GM21367 (cell line): ENCODE measurements at regions not wholly inside any gene's neighbourhood (a gene's known extent, or its start where the extent isn't known, plus 50 kb on each side); places are given as distances from the start of the nearest gene placed in this dataset.

Experiments used
- ATAC-seq: cut with Tn5 transposase; IDR thresholded peaks from one replicate; pipeline ENCODE4 v1.9.1; 2021; ENCODE audit not compliant: unreplicated experiment

- no peak for ATAC-seq
Observed at GRCh38 chrX:39206399-39207145, 405.3 kb downstream of the MID1IP1 start.

- ATAC-seq: no peak
Observed at GRCh38 chrX:39211501-39211900, 410.2 kb downstream of the MID1IP1 start.

GRCh38 chrX:39212456-39212855 is 411.2 kb downstream of the MID1IP1 start:
- no peak for ATAC-seq

GRCh38 chrX:39214387-39215126 is 413.3 kb downstream of the MID1IP1 start:
- no peak for ATAC-seq

- ATAC-seq: no peak
Observed at GRCh38 chrX:39220952-39221351, 419.7 kb downstream of the MID1IP1 start.

GRCh38 chrX:39222346-39223113 is 421.3 kb downstream of the MID1IP1 start:
- ATAC-seq: no peak

GRCh38 chrX:39226251-39226650 is 425.0 kb downstream of the MID1IP1 start:
- no peak for ATAC-seq

- no peak for ATAC-seq
Observed at GRCh38 chrX:39227371-39227770, 426.1 kb downstream of the MID1IP1 start.

GRCh38 chrX:39238006-39238405 is 436.7 kb downstream of the MID1IP1 start:
- ATAC-seq: no peak

GRCh38 chrX:39242187-39242586 is 440.9 kb downstream of the MID1IP1 start:
- ATAC-seq: no peak

- ATAC-seq: no peak
Observed at GRCh38 chrX:39244147-39244546, 442.9 kb downstream of the MID1IP1 start.

- no peak for ATAC-seq
Observed at GRCh38 chrX:39245024-39245423, 443.8 kb downstream of the MID1IP1 start.

- no peak for ATAC-seq
Observed at GRCh38 chrX:39247536-39247935, 446.3 kb downstream of the MID1IP1 start.

- ATAC-seq: no peak
Observed at GRCh38 chrX:39248330-39248729, 447.1 kb downstream of the MID1IP1 start.

GRCh38 chrX:39249999-39250398 is 448.7 kb downstream of the MID1IP1 start:
- ATAC-seq: no peak

GRCh38 chrX:39251995-39252394 is 450.7 kb downstream of the MID1IP1 start:
- ATAC-seq: no peak

GRCh38 chrX:39253551-39253950 is 452.3 kb downstream of the MID1IP1 start:
- no peak for ATAC-seq

GRCh38 chrX:39258331-39258730 is 457.1 kb downstream of the MID1IP1 start:
- ATAC-seq: no peak

- ATAC-seq: no peak
Observed at GRCh38 chrX:39260965-39261364, 459.7 kb downstream of the MID1IP1 start.

- no peak for ATAC-seq
Observed at GRCh38 chrX:39261446-39262147, 460.3 kb downstream of the MID1IP1 start.

GRCh38 chrX:39262641-39263040 is 461.4 kb downstream of the MID1IP1 start:
- no peak for ATAC-seq
